Activated CD4-positive, alpha-beta T cell treated with anti-CD3 and anti-CD28 coated beads, Interleukin-2, amount 50 U/mL, for 24 hours (primary cell): ENCODE measurements at regions not wholly inside any gene's neighbourhood (a gene's known extent, or its start where the extent isn't known, plus 50 kb on each side); places are given as distances from the start of the nearest gene placed in this dataset.

Experiments used
- DNase-seq, 2 donors: peaks; one replicate each; pipeline ENCODE4 v3.0.0-alpha.2; 2020; ENCODE audit warnings: low read depth in 1 of 2, low spot score in 1 of 2

DNA sequence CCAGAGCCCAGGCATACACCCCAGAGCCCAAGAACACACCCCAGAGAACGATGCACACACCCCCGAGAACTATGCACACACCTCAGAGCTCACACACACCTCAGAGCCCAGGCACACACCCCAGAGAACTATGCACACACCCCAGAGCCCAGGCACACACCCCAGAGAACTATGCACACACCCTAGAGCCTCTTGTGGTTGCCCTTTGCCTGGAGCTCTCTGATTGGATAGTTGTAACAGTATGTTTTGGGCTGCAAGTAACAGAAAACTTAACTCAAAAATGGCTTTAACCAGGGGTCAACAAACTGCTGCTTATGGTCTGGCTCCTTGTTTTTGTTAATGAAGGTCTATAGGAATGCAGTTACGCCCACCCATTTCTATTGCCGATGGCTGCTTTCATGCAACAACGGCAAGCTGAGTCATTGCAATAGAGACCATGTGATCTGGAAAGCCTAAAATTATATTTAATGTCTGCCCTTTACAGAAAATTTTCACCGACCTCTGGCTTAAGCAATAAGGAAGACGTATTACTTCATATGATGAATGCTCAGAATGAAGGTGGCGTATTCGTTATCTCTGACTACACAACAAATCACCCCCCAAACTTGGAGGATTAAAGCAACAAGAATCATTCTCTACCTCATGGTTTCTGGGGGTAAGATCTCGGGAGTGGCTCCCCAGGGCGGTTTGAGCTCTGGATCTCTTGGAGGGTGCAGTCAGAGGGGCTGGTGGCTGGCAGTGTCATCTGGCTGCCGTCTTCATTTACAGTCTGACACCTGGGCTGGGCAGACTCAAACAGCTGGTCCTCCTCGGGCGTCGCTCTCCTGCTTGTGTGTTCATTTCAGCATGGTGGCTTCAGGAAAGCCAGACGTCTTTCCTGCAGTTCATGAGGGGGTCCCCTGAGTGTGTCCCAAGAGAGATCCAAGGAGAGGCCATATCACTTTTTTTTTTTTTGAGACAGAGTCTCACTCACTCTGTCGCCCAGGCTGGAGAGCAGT is 66.3 kb upstream of the NCOR2 start:
- DNase-seq = no peak

DNA sequence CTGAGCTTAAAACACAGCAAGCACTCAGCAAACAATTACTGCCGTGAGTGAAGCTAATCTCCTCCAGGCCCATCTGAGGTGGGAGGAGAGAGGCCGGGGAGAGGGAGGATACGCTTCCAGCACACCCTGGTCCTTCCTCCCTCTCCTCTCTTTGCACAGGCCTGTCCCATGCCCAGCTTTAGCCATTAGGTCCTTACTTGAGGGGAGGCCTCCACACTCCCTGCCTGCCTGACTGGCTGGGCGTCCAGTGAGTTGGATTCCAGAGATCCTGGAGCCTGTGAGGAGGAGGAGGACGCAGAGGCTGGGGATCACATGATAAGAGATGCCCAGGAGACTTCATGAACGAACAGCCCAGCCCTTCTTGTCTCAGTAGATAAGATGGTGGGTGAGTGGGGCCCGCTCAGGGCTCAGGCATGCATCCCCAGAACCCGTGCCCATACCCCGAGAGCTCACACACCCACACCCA is 65.1 kb upstream of the NCOR2 start:
- DNase-seq = no peak

DNA sequence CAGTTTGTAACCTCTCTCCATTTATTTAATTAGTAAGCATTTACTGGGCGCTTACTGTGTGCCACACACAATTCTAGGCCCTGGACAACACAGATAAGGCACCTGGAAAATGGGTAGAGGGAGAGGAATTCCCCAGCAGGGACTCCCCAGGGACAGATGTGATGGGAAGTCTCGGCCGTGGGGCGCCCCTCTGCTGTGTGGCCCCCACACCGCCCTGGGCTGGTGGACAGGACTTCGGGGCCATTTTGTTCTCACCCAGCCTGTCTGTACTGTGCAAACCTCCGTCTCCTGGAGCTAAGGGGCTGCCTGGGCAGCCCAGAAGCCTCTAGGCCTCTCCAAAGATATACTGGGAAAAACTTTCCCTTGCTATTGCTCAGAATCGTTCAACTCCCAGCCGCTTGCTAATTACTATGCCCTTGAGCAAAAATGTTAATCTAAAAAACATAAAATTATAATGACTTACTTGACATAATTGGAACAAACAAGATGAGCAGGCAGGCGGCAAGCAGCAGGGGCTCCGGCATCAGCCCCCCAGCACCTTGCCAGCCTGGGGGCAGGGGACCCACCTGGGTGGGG is 64.4 kb upstream of the NCOR2 start:
- no peak for DNase-seq

DNA sequence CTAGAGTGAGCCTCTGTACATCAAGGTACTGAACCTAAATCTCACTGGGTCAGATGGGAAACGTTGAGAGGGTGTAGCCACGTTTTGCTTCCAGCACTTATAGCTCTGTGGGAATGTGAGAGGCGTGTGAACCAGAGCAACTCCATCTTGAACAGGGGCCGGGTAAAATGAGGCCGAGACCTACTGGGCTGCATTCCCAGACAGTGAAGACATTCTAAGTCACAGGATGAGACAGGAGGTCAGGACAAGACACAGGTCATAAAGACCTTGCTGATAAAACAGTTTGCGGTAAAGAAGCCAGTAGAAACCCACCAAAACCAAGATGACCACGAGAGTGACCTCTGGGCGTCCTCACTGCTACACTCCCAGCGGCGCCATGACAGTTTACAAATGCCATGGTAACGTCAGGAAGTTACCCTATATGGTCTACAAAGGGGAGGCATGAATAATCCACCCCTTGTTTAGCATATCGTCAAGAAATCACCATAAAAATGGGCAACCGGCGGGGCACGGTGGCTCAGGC is 63.4 kb upstream of the NCOR2 start:
- no peak for DNase-seq

DNA sequence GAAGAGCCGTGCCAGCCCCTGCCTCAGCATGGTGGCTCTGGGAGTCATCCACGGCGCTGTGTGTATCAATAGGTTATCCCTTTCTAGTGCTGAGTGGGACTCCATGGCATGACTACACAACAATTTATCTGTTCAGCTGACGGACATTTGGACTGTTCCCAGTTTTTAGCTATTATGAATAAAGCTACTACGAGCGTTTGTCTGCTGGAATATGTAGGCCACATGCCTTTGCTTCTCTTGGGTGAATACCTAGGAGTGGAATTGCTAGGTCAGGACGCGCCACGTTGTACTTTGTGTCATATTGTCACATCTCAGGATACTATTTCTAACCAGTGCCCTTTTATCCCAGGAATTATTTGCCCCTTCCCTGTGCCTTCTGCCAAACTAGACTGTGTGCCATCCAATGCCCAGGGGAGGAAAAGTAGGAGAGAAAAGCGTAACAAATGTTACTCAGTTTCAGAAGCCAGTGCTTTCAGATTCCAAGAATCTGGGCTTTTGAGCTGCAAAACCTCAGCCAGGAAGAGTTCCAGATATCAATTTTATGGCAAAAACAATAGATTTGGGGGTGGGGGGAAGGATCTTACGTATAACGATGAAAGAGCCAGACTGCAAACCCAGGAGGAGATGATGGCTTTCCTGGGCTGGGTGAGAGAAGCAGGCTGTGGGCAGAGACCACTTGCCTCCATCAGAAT is 62.5 kb upstream of the NCOR2 start:
- no peak for DNase-seq

DNA sequence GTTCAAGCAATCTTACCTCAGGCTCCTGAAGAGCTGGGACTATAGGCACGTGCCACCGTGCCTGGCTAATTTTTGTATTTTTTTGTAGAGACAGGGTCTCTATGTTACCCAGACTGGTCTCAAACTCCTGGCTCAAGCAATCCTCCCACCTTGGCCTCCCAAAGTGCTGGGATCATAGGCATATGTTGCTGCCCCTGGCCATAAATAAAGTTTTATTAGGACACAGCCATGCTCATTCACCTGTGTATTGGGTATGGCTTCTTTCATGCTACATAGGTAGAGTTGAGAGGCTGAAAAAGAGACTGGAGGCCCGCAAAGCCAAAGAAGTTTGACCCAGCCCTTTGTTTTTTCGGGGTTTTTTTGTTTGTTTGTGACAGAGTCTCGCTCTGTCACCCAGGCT is 61.7 kb upstream of the NCOR2 start:
- DNase-seq = no peak

DNA sequence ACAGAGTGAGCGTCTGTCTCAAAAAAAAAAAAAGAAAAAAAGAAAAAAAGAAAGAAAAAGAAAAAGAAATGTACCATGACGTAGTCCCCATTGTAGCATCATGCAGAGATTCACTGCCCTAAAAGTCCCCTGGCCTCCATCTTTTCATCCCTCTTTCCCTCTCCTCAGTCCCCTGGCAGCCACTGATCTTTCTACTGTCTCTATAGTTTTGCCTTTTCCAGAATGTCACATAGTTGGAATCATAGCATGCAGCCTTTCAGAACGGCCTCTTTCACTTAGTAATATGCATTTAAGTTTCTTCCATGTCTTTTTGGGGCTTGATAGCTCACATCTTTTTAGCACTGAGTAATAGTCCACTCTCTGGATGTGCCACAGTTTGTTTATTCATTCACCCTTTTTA is 60.5 kb upstream of the NCOR2 start:
- DNase-seq = no peak

DNA sequence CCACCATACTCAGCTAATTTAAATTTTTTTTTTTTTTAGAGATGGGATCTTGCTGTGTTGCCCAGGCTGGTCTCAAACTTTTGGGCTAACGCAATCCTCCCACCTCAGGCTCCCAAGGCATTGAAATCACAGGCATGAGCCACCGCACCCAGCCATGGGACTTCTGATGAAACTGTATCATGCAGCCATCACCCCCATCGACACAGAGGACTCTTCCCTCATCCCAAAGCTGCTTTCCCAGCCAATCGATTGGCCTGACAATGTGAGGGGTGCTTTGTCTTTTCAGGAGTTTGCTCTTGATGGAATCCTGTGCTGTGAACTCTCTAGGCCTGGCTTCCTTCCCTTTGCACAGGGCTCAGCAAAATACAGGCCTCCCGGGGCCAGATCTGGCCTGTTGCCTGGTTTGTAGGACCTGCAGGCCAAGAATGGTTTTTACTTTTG is 59.6 kb upstream of the NCOR2 start:
- no peak for DNase-seq

DNA sequence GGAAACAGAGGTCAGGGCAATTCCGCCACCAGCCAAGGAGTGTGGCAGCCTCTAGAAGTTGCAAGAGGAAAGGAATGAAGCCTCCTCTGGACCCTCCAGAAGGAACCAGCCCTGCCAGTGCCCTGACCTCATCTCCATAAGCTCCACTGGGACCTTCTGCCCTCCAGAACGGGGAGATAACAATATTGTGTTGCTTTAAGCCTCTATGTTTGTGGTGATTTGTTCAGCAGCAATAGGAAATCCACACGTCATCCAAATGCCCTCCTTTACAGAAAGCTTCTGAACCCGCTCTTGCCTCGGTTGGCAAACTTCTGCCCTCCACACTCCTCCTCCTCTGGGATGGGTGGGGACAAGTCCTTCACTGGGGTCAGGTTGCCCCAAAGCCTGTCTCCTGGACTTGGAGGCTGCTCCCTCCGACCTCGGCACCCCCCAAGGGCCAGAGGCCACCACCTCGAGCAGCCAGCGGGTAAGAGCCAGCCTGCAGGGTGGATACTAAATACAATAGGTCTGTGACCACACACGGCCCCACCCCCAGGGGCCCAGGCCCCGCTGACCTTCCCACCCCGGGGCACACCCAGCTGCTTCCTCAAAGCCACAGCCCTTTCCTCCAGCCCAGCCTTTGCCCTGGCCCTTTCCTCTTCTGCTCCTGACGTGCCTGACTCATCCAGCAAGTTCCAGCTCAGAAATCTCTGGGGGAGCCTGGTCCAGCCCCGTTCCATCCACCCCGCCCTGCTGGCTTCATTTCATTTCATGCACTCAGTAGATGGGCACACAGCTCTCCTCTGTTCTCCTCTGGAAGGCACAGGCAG is 58.7 kb upstream of the NCOR2 start:
- DNase-seq = no peak

DNA sequence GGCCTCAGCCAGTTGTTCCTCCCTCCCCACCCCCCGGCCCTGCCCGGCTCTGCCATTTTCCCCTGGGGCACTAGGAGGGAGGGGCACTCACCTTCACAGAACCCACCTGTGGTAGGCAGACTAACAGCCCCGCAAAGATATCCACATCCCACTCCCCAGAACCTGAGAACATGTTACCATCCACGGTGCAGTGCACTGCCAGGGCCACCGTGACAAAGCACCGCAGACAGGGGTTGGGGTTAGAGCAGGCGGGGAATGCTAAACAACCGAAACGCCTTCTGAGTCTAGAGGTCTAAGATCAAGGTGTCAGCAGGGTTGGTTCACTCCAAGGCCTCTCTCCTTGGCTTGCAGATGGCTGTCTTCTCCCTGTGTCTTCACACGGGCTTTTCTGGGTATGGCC is 57.4 kb upstream of the NCOR2 start:
- DNase-seq = no peak

DNA sequence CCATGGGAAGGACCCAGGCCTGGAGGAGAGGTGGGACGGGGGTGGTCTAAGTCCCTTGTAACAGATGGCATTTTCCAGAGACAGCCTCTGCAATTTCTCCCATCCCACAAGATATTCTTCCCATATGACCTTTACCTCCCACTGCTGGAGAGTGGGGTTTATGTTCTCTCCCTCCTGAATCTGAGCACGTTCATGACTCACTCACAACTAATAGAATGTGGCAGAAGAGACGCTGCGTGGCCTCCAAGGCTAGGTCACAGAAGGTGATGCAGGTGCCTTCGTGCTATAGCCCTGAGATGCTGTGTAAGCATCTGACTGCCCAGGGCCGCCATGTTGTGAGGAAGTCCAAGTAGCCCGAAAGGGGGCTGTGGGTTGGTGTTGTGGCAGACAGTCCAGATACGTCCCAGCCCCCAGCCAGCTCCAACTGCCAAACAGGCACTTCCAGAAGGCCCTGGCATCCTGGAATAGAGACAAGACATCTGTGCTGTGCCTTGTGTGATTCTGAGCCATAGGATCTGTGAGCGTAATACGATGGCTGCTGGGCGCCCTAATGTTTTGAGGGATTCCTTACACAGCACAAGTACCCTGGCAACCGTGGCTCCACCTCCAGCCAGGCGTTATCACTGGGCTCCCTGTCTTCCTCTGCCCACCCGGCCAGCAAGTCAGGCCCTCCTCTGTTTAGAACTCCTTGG is 56.1 kb upstream of the NCOR2 start:
- no peak for DNase-seq

DNA sequence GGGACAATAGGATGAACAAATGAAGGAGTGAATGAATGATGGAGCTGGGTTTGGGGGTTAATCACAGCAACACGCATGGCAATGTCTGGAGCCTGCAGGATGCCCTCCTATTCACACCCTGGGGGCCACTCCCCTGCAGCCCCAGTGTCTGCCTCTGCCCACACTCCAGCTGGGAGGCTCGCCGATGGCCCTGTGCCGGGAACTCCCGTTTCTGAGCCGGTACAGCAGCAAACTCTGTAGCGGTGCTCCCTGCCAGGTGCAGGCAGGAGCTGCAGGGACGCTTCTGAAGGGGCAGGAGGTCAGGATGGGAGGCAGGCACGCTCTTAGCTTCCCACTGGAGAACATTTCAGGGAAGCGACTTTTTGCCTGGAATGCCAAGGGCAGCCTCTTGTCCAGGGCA is 55.4 kb upstream of the NCOR2 start:
- DNase-seq = no peak

DNA sequence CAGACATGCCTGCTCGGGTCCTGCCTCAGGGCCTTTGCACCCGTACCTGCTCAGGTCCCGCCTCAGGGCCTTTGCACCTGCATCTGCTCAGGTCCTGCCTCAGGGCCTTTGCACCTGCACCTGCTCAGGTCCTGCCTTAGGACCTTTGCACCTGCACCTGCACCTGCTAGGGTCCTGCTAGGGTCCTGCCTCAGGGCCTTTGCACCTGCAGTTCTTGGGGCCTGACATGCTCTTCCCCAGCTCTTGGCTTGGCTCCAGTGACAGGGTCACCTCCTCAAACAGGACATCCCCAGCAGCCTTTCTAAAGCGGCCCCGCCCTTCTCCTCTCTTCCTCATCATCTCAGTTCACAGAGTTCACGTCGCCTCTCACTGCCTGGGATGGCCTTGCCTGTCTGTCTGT is 54.9 kb upstream of the NCOR2 start:
- DNase-seq = no peak

DNA sequence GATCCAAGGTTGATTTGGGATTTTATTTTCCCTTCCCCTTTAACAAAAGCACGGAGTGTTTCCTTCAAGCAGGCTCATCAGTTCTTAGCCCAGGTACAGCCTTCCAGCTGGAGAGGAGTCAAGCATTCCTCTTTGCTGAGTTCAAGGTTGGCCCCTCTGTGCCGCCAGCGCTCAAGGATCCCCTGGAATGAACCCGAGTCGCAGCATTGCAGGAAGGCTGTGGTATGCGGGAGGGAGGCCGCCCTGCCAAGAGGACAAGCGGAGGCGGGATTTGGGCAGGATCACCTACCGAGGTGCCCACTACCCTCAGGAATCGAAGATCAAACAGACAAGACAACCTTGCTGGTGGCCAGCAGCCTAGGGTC is 53.9 kb upstream of the NCOR2 start:
- no peak for DNase-seq

DNA sequence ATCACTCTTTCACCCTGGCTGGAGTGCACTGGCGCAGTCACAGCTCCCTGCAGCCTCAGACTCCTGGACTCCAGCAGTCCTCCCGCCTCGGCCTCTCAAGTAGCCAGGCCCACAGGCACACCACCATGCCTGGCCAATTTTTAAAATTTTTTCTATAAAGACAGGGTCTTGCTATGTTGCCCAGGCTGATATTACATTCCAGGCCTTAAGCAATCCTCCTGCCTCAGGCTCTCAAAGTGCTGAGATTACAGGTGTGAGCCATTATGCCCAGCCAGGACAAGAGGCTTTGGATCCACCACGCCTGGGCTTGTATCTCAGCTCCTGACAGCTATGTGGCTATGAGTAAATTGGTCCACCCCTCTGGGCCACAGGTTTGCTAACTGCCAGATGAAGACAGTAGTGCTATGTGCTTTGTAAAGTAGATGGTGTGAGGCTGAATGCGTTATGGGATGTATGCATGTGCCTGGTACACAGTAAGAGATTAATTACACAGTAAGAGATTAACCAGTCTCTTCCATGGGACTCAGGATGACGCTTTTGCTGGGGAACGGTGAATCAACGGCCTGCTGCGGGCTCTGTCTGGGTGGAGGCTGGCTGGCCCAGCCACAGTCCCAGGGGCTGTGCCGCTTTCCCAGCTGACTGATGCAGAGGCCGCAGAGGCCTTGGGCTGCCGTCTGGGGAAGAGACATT is 53.3 kb upstream of the NCOR2 start:
- DNase-seq = no peak

DNA sequence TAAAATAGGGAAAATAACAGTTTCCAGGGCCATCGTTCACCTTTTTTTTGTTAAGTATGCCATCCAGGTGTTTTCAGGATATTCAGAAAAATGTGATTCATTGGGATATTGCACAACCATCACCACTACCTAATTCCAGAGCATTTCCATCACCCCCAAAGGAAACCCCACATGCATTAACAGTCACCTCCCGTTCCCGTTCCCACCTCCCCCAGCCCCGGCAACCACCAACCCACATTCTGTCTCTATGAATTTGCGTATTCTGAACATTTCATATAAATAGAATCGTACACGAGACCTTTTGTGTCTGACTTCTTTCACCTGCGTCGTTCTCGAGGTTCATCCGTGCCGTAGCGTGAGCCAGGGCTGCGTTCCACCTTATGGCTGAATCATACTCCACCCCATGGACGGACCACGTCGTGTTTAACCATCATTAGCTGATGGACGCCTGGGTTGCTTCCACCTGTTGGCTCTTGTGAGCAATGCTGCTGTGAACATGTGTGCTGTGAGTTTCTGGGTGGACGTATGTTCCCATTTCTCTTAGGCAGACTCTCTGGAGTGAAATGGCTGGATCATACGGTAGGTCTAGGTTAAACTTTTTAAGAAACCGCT is 51.0 kb upstream of the NCOR2 start:
- no peak for DNase-seq

DNA sequence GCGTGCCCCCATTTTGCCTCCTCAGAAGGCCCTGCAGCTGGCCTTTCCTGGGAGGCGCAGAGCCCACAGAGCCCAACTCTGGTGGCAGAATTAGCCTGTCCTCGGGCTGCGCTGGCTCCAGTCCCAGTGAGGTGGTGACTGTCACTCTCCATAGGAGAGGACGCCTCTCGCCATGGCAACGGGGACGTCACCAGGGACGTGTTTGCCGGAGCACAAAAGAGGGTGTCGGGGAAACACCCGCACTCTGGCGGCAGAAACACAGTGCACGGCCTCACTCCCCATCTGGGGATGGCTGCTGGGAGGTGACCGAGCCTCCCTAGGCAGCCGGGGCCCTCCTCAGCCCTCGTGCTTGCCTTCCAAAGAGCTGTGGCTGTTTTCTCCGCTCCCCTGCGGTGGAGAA is 50.2 kb upstream of the NCOR2 start:
- no peak for DNase-seq
